Caco-2 (cell line): ENCODE measurements at regions not wholly inside any gene's neighbourhood (a gene's known extent, or its start where the extent isn't known, plus 50 kb on each side); places are given as distances from the start of the nearest gene placed in this dataset.

Source experiments
- BruUV-seq: library from RNA; stranded (reverse); fragments of 400-500 nt; replicated peaks from 2 replicates; lab custom pipeline; 2021; lab: Mats Ljungman, UMichigan
- CTCF ChIA-PET: fragments of 300-600 bp; sonication (Branson Sonifier 250); formaldehyde crosslinking; loops from one replicate; lab custom pipeline; 2022; ENCODE audit warnings: antibody characterized with exemption; lab: Charles Lee
- POLR2A ChIA-PET: fragments of 300-600 bp; sonication (Branson Sonifier 250); formaldehyde crosslinking; loops from one replicate; lab custom pipeline; 2022; ENCODE audit warnings: antibody characterized with exemption; lab: Charles Lee
- DNase-seq, 2 experiments: peaks; one replicate each; pipeline versions ENCODE4 v3.0.0 to v3.0.0-alpha.2; 2020 to 2022
- H3K27me3 ChIP-seq: replicated peaks from 2 replicates; pipeline ENCODE4 v1.6.0; 2011; ENCODE audit warnings: low read length; ENCODE audit not compliant: control insufficient read depth, insufficient read depth
- H3K36me3 ChIP-seq: 2 replicates; pipeline ENCODE4 v1.5.1; 2011; ENCODE audit warnings: low read length; ENCODE audit not compliant: control insufficient read depth, insufficient read depth
- H3K4me1 ChIP-seq: fragments of 250-450 bp; sonication (Bioruptor Pico); 2 replicates; pipeline ENCODE4 v1.5.1; 2020; ENCODE audit warnings: mild to moderate bottlenecking
- H3K4me3 ChIP-seq: 2 replicates; pipeline ENCODE4 v1.5.1; 2011; ENCODE audit warnings: low read depth, mild to moderate bottlenecking, control low read depth, low read length
- H3K9me3 ChIP-seq: fragments of 250-450 bp; sonication (Bioruptor Pico); 2 replicates; pipeline ENCODE4 v1.5.1; 2020; ENCODE audit warnings: mild to moderate bottlenecking, moderate library complexity
- H3K27ac Mint-ChIP-seq: one replicate; pipeline ENCODE4 v1.8.0; 2022; ENCODE audit warnings: mixed read lengths; ENCODE audit not compliant: unreplicated experiment
- H3K27me3 Mint-ChIP-seq: one replicate; pipeline ENCODE4 v1.8.0; 2022; ENCODE audit warnings: mixed read lengths; ENCODE audit not compliant: insufficient read depth, unreplicated experiment
- H3K36me3 Mint-ChIP-seq: one replicate; pipeline ENCODE4 v1.8.0; 2022; ENCODE audit warnings: mild to moderate bottlenecking, mixed read lengths; ENCODE audit not compliant: insufficient read depth, unreplicated experiment
- H3K4me1 Mint-ChIP-seq: one replicate; pipeline ENCODE4 v1.8.0; 2022; ENCODE audit warnings: low read depth, mixed read lengths; ENCODE audit not compliant: unreplicated experiment
- H3K4me3 Mint-ChIP-seq: one replicate; pipeline ENCODE4 v1.8.0; 2022; ENCODE audit warnings: mild to moderate bottlenecking, moderate library complexity, mixed read lengths; ENCODE audit not compliant: unreplicated experiment
- H3K9me3 Mint-ChIP-seq: one replicate; pipeline ENCODE4 v1.8.0; 2022; ENCODE audit warnings: mixed read lengths; ENCODE audit not compliant: unreplicated experiment
- CTCF ChIP-seq, 2 experiments: fragments of 200-600 bp in 1 of 2; IDR thresholded peaks; 1 replicate in 1 of 2; 2 replicates in 1 of 2; pipeline versions ENCODE4 v1.5.1 to v1.8.0; 2011 to 2022; ENCODE audit warnings: antibody characterized with exemption in 1 of 2, control low read depth in 1 of 2, inconsistent platforms in 1 of 2, low read depth in 1 of 2, low read length in 1 of 2, mild to moderate bottlenecking in 1 of 2, moderate library complexity in 1 of 2; ENCODE audit not compliant: insufficient read depth in 1 of 2, severe bottlenecking in 1 of 2, unreplicated experiment in 1 of 2
- intact Hi-C: fragments of 100-400 bp; cut with micrococcal nuclease; formaldehyde crosslinking; loops from one replicate; pipeline ENCODE4 v1.10.0; 2022; ENCODE audit not compliant: unreplicated experiment

GRCh38 chr4:176444741-176445140, 125.0 kb downstream of the SPCS3 start:
- H3K36me3 ChIP-seq, result no peaks in the 10 kb centered on the region
- Mint-ChIP-seq H3K4me1 (no peaks in the 10 kb centered on the region), H3K4me3 (no peak overlapping the region), H3K27ac (no peak overlapping the region), H3K27me3 (no peaks in the 10 kb centered on the region), H3K9me3 (no peaks in the 10 kb centered on the region), H3K36me3 (no peaks in the 10 kb centered on the region)
- no peak for DNase-seq
- BruUV-seq, result no TSS peak
- H3K9me3 ChIP-seq, result no peaks in the 10 kb centered on the region; the same call in 1 of the 2 replicates
- intact Hi-C loops, result no loop called here
- no peak for TF ChIP-seq CTCF (IDR thresholded peaks at IDR 0.05; ENCODE audit: insufficient read depth in 1 of 2, low read depth in 1 of 2, low read length in 1 of 2, severe bottlenecking in 1 of 2, unreplicated experiment in 1 of 2)
- CTCF ChIA-PET, result no interaction called here
- H3K4me1 ChIP-seq, result no peaks in the 10 kb centered on the region
- POLR2A ChIA-PET, result no interaction called here
- no peak overlapping the region for H3K4me3 ChIP-seq
- H3K27me3 ChIP-seq, result no peaks in the 10 kb centered on the region

- Mint-ChIP-seq H3K4me1 (no peaks in the 10 kb centered on the region), H3K36me3 (no peaks in the 10 kb centered on the region), H3K27ac (no peak overlapping the region), H3K9me3 (no peaks in the 10 kb centered on the region), H3K27me3 (no peaks in the 10 kb centered on the region), H3K4me3 (no peak overlapping the region)
- Histone ChIP-seq H3K4me1 (no peaks in the 10 kb centered on the region), H3K4me3 (no peak overlapping the region), H3K9me3 (no peaks in the 10 kb centered on the region), H3K27me3 (no peaks in the 10 kb centered on the region), H3K36me3 (no peaks in the 10 kb centered on the region)
- POLR2A ChIA-PET, result no interaction called here
- CTCF ChIA-PET, result no interaction called here
- intact Hi-C loops, result no loop called here
- no peak for DNase-seq
- no TSS peak for BruUV-seq
- TF ChIP-seq CTCF (IDR thresholded peaks at IDR 0.05; ENCODE audit: insufficient read depth in 1 of 2, low read depth in 1 of 2, low read length in 1 of 2, severe bottlenecking in 1 of 2, unreplicated experiment in 1 of 2), result no peak
These were observed 129.0 kb downstream of the SPCS3 start for GRCh38 chr4:176448761-176449160.

- Histone ChIP-seq H3K4me3 (no peak overlapping the region), H3K36me3 (no peaks in the 10 kb centered on the region), H3K9me3 (no peaks in the 10 kb centered on the region), H3K4me1 (no peaks in the 10 kb centered on the region), H3K27me3 (no peaks in the 10 kb centered on the region)
- intact Hi-C loops, result no loop called here
- H3K36me3 Mint-ChIP-seq, result no peaks in the 10 kb centered on the region
- TF ChIP-seq CTCF (IDR thresholded peaks at IDR 0.05; ENCODE audit: insufficient read depth in 1 of 2, low read depth in 1 of 2, low read length in 1 of 2, severe bottlenecking in 1 of 2, unreplicated experiment in 1 of 2), result no peak
- H3K4me1 Mint-ChIP-seq, result no peaks in the 10 kb centered on the region
- no peaks in the 10 kb centered on the region for H3K9me3 Mint-ChIP-seq
- no peak overlapping the region for H3K4me3 Mint-ChIP-seq
- CTCF ChIA-PET, result no interaction called here
- no TSS peak for BruUV-seq
- H3K27me3 Mint-ChIP-seq, result no peaks in the 10 kb centered on the region
- POLR2A ChIA-PET, result no interaction called here
- DNase-seq, result no peak
- no peak overlapping the region for H3K27ac Mint-ChIP-seq
These were observed 131.7 kb downstream of the SPCS3 start for GRCh38 chr4:176451443-176451842.
